Endothelial cell (in vitro differentiated cells): ENCODE measurements at regions not wholly inside any gene's neighbourhood (a gene's known extent, or its start where the extent isn't known, plus 50 kb on each side); places are given as distances from the start of the nearest gene placed in this dataset.

Experiments used
- DNase-seq: peaks from one replicate; pipeline ENCODE4 v3.0.0; 2021; ENCODE audit warnings: low spot score
- H3K27ac Mint-ChIP-seq: one replicate; pipeline ENCODE4 v1.8.0; 2021; ENCODE audit warnings: mixed read lengths, inconsistent platforms; ENCODE audit not compliant: unreplicated experiment
- H3K27me3 Mint-ChIP-seq: one replicate; pipeline ENCODE4 v1.8.0; 2021; ENCODE audit warnings: mild to moderate bottlenecking, moderate library complexity, mixed read lengths, inconsistent platforms; ENCODE audit not compliant: unreplicated experiment
- H3K36me3 Mint-ChIP-seq: one replicate; pipeline ENCODE4 v1.8.0; 2021; ENCODE audit warnings: mild to moderate bottlenecking, low read depth, mixed read lengths, inconsistent platforms; ENCODE audit not compliant: unreplicated experiment
- H3K4me1 Mint-ChIP-seq: one replicate; pipeline ENCODE4 v1.8.0; 2021; ENCODE audit warnings: mild to moderate bottlenecking, mixed read lengths, inconsistent platforms; ENCODE audit not compliant: unreplicated experiment
- H3K4me3 Mint-ChIP-seq: one replicate; pipeline ENCODE4 v1.8.0; 2021; ENCODE audit warnings: mild to moderate bottlenecking, mixed read lengths, inconsistent platforms; ENCODE audit not compliant: unreplicated experiment
- H3K9me3 Mint-ChIP-seq: one replicate; pipeline ENCODE4 v1.8.0; 2021; ENCODE audit warnings: mixed read lengths, inconsistent platforms; ENCODE audit not compliant: unreplicated experiment
- TF ChIP-seq, protein P1 (sequence below): fragments of 200-600 bp; sonication (generic); IDR thresholded peaks from one replicate; pipeline ENCODE4 v1.5.0; 2021; ENCODE audit warnings: antibody characterized with exemption; ENCODE audit not compliant: unreplicated experiment

DNA sequence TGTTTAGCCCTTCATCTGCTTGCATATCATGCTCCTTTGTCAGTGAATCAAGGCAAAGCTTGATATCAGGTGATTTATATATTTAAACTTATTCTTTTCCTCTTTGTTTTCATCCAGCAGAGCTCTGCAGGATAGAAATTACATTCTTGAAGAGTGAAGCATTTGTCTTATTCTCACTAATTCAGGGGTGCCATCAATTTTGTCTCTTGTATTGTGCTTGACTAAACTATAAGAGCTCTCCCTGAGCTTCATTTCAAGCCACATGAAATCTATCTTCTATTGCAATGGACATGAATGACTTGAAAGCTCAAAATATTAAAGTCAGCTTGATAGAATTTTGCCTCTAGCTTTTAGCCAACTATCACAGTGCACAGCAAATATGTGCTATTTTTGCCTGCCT, 236.7 kb upstream of the KCTD3 start:
- H3K4me3 Mint-ChIP-seq: no peak overlapping the region
- no peak for DNase-seq
- TF ChIP-seq, protein P1, sequence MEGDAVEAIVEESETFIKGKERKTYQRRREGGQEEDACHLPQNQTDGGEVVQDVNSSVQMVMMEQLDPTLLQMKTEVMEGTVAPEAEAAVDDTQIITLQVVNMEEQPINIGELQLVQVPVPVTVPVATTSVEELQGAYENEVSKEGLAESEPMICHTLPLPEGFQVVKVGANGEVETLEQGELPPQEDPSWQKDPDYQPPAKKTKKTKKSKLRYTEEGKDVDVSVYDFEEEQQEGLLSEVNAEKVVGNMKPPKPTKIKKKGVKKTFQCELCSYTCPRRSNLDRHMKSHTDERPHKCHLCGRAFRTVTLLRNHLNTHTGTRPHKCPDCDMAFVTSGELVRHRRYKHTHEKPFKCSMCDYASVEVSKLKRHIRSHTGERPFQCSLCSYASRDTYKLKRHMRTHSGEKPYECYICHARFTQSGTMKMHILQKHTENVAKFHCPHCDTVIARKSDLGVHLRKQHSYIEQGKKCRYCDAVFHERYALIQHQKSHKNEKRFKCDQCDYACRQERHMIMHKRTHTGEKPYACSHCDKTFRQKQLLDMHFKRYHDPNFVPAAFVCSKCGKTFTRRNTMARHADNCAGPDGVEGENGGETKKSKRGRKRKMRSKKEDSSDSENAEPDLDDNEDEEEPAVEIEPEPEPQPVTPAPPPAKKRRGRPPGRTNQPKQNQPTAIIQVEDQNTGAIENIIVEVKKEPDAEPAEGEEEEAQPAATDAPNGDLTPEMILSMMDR: no peak
- H3K36me3 Mint-ChIP-seq: no peaks in the 10 kb centered on the region
- H3K27me3 Mint-ChIP-seq: no peaks in the 10 kb centered on the region
- H3K4me1 Mint-ChIP-seq: no peaks in the 10 kb centered on the region
- H3K9me3 Mint-ChIP-seq: no peaks in the 10 kb centered on the region
- H3K27ac Mint-ChIP-seq: no peak overlapping the region

DNA sequence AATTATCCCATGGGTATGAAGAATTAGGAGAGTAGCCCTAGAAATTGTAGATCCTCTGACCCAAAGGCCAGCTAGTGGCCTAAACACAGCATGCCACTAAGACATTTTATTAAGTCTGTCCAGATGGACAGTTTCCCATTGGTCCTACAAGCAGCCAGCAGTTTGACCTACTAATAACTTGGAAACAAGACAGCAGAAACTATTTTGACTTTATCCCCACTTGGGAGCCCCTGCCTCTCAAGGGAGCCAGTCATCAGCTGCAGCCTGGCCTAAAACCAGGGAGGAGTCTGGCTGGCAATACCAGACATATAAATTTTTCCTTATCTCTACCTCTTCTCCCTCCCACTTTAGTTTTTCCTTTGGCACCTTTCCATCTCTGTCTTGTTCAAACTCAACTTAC, 222.6 kb upstream of the KCTD3 start:
- DNase-seq: no peak
- Mint-ChIP-seq H3K27me3 (no peaks in the 10 kb centered on the region), H3K4me1 (no peaks in the 10 kb centered on the region), H3K9me3 (no peaks in the 10 kb centered on the region), H3K4me3 (no peak overlapping the region), H3K27ac (no peak overlapping the region), H3K36me3 (no peaks in the 10 kb centered on the region)
- TF ChIP-seq, protein P1: no peak

DNA sequence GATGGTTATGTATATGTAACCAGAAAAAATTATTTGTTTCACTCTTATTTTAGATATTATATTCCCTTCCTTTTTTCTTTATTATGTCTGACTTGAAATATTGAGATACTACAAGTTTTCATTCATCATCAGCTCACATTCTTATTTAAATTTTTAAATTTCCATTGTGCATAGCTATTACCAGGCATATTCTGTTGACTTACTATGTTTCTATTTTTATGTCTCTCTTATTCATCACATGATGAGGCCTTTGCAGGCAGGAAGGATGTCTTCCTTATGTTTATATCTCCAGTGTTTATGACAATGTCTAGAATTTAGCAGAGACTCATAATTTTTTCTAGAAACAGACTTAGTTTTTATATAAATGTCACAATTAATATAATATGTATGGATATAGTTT, 221.9 kb upstream of the KCTD3 start:
- Mint-ChIP-seq H3K27ac (no peak overlapping the region), H3K4me1 (no peaks in the 10 kb centered on the region), H3K9me3 (no peaks in the 10 kb centered on the region), H3K4me3 (no peak overlapping the region), H3K36me3 (no peaks in the 10 kb centered on the region), H3K27me3 (no peaks in the 10 kb centered on the region)
- DNase-seq: no peak
- TF ChIP-seq, protein P1: no peak

GRCh38 chr1:215345766-215346165, 221.3 kb upstream of the KCTD3 start:
- H3K36me3 Mint-ChIP-seq: no peaks in the 10 kb centered on the region
- TF ChIP-seq, protein P1: no peak
- DNase-seq: no peak
- H3K9me3 Mint-ChIP-seq: no peaks in the 10 kb centered on the region
- H3K27me3 Mint-ChIP-seq: no peaks in the 10 kb centered on the region
- H3K27ac Mint-ChIP-seq: no peak overlapping the region
- H3K4me1 Mint-ChIP-seq: no peaks in the 10 kb centered on the region
- H3K4me3 Mint-ChIP-seq: no peak overlapping the region

GRCh38 chr1:215357901-215358300, 209.2 kb upstream of the KCTD3 start:
- H3K36me3 Mint-ChIP-seq: no peaks in the 10 kb centered on the region
- H3K9me3 Mint-ChIP-seq: no peaks in the 10 kb centered on the region
- no peaks in the 10 kb centered on the region for H3K4me1 Mint-ChIP-seq
- TF ChIP-seq, protein P1: no peak
- H3K27me3 Mint-ChIP-seq: no peaks in the 10 kb centered on the region
- no peak overlapping the region for H3K27ac Mint-ChIP-seq
- no peak for DNase-seq
- H3K4me3 Mint-ChIP-seq: no peak overlapping the region
